ENCODE measurements at regions not wholly inside any gene's neighbourhood (a gene's known extent, or its start where the extent isn't known, plus 50 kb on each side); places are given as distances from the start of the nearest gene placed in this dataset.

- no peak for TF ChIP-seq POLR2A (IDR thresholded peaks at IDR 0.05; ENCODE audit: low read length)
- no peak for TF ChIP-seq GATA1 (IDR thresholded peaks at IDR 0.05; ENCODE audit: low read depth, low read length)
Observed at GRCh38 chr1:121586369-121587229, 401.8 kb downstream of the SRGAP2C start.

Data from erythroblast (primary cell).